HCT116 (cell line): ENCODE measurements at regions not wholly inside any gene's neighbourhood (a gene's known extent, or its start where the extent isn't known, plus 50 kb on each side); places are given as distances from the start of the nearest gene placed in this dataset.

ENCODE experiments used
- ATAC-seq: fragments of 200-7000 bp; cut with Tn5 transposase; 2 replicates; pipeline ENCODE4 v1.9.1; 2020; ENCODE audit warnings: mild to moderate bottlenecking, moderate library complexity
- BruUV-seq: library from RNA; stranded (reverse); fragments of 400-500 nt; replicated peaks from 2 replicates; lab custom pipeline; 2021; lab: Mats Ljungman, UMichigan
- CTCF ChIA-PET: fragments of 300-600 bp; sonication (Branson Sonifier 250); formaldehyde crosslinking; loops from one replicate; lab custom pipeline; 2021; ENCODE audit warnings: antibody characterized with exemption; lab: Charles Lee
- POLR2A ChIA-PET: fragments of 300-600, 350-600 bp; sonication (Branson Sonifier 250); formaldehyde crosslinking; loops from one replicate; lab custom pipeline; 2021; ENCODE audit warnings: antibody characterized with exemption; lab: Charles Lee
- RAD21 ChIA-PET, 2 experiments: fragments of 300-600 bp; sonication (Branson Sonifier 250); formaldehyde crosslinking; loops; one replicate each; lab custom pipeline; 2023; ENCODE audit warnings: low total read pairs in 2 of 2; ENCODE audit not compliant: uncharacterized antibody in 2 of 2, unreplicated experiment in 2 of 2, low non-redundant PET in 1 of 2; lab: Charles Lee
- DNase-seq: peaks from one replicate; pipeline ENCODE4 v3.0.0-alpha.2; 2010; ENCODE audit warnings: low read depth, low spot score
- H2AFZ ChIP-seq: fragments of 200-600 bp; shearing (Covaris generic), sonication (generic); 2 replicates; pipeline ENCODE4 v1.6.1; 2017; ENCODE audit warnings: low read depth, mixed run types, mixed read lengths, antibody characterized with exemption, low read length; ENCODE audit not compliant: poor library complexity, severe bottlenecking
- H3K27ac ChIP-seq: 2 replicates; pipeline ENCODE4 v1.5.1; 2012; ENCODE audit warnings: low read depth, low read length
- H3K27me3 ChIP-seq: fragments of 200-600 bp; sonication (generic); 2 replicates; pipeline ENCODE4 v1.6.1; 2016; ENCODE audit warnings: mixed run types, low read length, mixed read lengths; ENCODE audit not compliant: insufficient read depth
- H3K36me3 ChIP-seq, 2 experiments: fragments of 200-500 bp in 1 of 2; fragments of 200-600 bp in 1 of 2; sonication (Bioruptor generic) in 1 of 2; sonication (generic) in 1 of 2; 2 replicates each; pipeline versions ENCODE4 v1.5.1 to v1.6.1; 2014 to 2016; ENCODE audit warnings: low read length in 2 of 2, inconsistent platforms in 1 of 2, mixed read lengths in 1 of 2, mixed run types in 1 of 2; ENCODE audit not compliant: insufficient read depth in 2 of 2, control insufficient read depth in 1 of 2
- H3K4me1 ChIP-seq, 2 experiments: fragments of 200-600 bp in 1 of 2; sonication (generic) in 1 of 2; 2 replicates each; pipeline versions ENCODE4 v1.5.1 to v1.6.1; 2012 to 2017; ENCODE audit warnings: low read length in 2 of 2, inconsistent platforms in 1 of 2, mild to moderate bottlenecking in 1 of 2, mixed read lengths in 1 of 2, mixed run types in 1 of 2, moderate library complexity in 1 of 2; ENCODE audit not compliant: insufficient read depth in 2 of 2, control insufficient read depth in 1 of 2
- H3K4me2 ChIP-seq: fragments of 200-600 bp; sonication (generic); 2 replicates; pipeline ENCODE4 v1.6.1; 2017; ENCODE audit warnings: mixed run types, low read length, mixed read lengths
- H3K4me3 ChIP-seq, 2 experiments: fragments of 200-600 bp in 1 of 2; sonication (generic) in 1 of 2; replicated peaks in 1 of 2; 2 replicates each; pipeline ENCODE4 v1.5.1; 2011 to 2016; ENCODE audit warnings: low read length in 2 of 2, control low read depth in 1 of 2, low read depth in 1 of 2, mild to moderate bottlenecking in 1 of 2, mixed read lengths in 1 of 2, mixed run types in 1 of 2
- H3K79me2 ChIP-seq: fragments of 200-600 bp; sonication (generic); 2 replicates; pipeline ENCODE4 v1.6.1; 2017; ENCODE audit warnings: mild to moderate bottlenecking, mixed run types, low read length, moderate library complexity, mixed read lengths; ENCODE audit not compliant: insufficient read depth
- H3K9ac ChIP-seq: fragments of 200-600 bp; sonication (generic); 2 replicates; pipeline ENCODE4 v1.6.1; 2016; ENCODE audit warnings: low read length, mixed read lengths
- H3K9me2 ChIP-seq: fragments of 200-600 bp; sonication (generic), shearing (Covaris generic); 2 replicates; pipeline ENCODE4 v1.6.1; 2017; ENCODE audit warnings: mixed run types, mild to moderate bottlenecking, moderate library complexity; ENCODE audit not compliant: insufficient read depth
- H3K9me3 ChIP-seq, 2 experiments: fragments of 200-500 bp in 1 of 2; fragments of 200-600 bp in 1 of 2; sonication (Bioruptor generic) in 1 of 2; sonication (generic) in 1 of 2; 2 replicates each; pipeline ENCODE4 v1.6.1; 2014 to 2017; ENCODE audit warnings: low read length in 2 of 2, mixed read lengths in 2 of 2, inconsistent platforms in 1 of 2, low read depth in 1 of 2, mild to moderate bottlenecking in 1 of 2, mixed run types in 1 of 2, moderate library complexity in 1 of 2; ENCODE audit not compliant: control insufficient read depth in 1 of 2, insufficient read depth in 1 of 2
- H4K20me1 ChIP-seq: fragments of 200-600 bp; sonication (generic), shearing (Covaris generic); 2 replicates; pipeline ENCODE4 v1.6.1; 2017; ENCODE audit warnings: mixed run types, mild to moderate bottlenecking, moderate library complexity; ENCODE audit not compliant: insufficient read depth
- CBX3 ChIP-seq: IDR thresholded peaks from 2 replicates; pipeline ENCODE4 v1.6.1; 2012; ENCODE audit warnings: low read depth
- ELF1 ChIP-seq: IDR thresholded peaks from 2 replicates; pipeline ENCODE4 v1.6.1; 2012; ENCODE audit warnings: low read depth, borderline replicate concordance
- POLR2A ChIP-seq: IDR thresholded peaks from 2 replicates; pipeline ENCODE4 v1.7.0; 2011; ENCODE audit warnings: borderline replicate concordance; ENCODE audit not compliant: insufficient read depth, insufficient read length; ENCODE audit errors: extremely low read depth
- POLR2AphosphoS5 ChIP-seq: IDR thresholded peaks from 2 replicates; pipeline ENCODE4 v1.6.1; 2011; ENCODE audit warnings: mild to moderate bottlenecking, low read depth, low read length, moderate library complexity
- RAD21 ChIP-seq: IDR thresholded peaks from 2 replicates; pipeline ENCODE4 v1.6.1; 2012; ENCODE audit warnings: low read depth, mild to moderate bottlenecking
- SIN3A ChIP-seq: IDR thresholded peaks from 2 replicates; pipeline ENCODE4 v1.6.1; 2012; ENCODE audit warnings: low read depth
- SRF ChIP-seq: IDR thresholded peaks from 2 replicates; pipeline ENCODE4 v1.6.1; 2012; ENCODE audit warnings: low read depth
- YY1 ChIP-seq: IDR thresholded peaks from 2 replicates; pipeline ENCODE4 v1.6.1; 2011; ENCODE audit warnings: low read length, low read depth, moderate library complexity, mild to moderate bottlenecking; ENCODE audit not compliant: insufficient replicate concordance; ENCODE audit errors: extremely low read depth
- intact Hi-C: fragments of 100-400 bp; cut with micrococcal nuclease; formaldehyde crosslinking; loops from 2 replicates; pipeline ENCODE4 v1.10.0; 2022
- TF ChIP-seq, protein P1 (sequence below), 3 experiments: fragments of 200-600 bp in 1 of 3; sonication (generic) in 1 of 3; IDR thresholded peaks in 2 of 3; conservative IDR thresholded peaks in 1 of 3; 2 replicates each; pipeline ENCODE4 v1.5.1; 2012 to 2017; ENCODE audit warnings: low read depth in 2 of 3, low read length in 2 of 3, antibody characterized with exemption in 1 of 3, borderline replicate concordance in 1 of 3, control low read depth in 1 of 3, mild to moderate bottlenecking in 1 of 3, mixed read lengths in 1 of 3, mixed run types in 1 of 3, moderate library complexity in 1 of 3; ENCODE audit not compliant: insufficient read depth in 1 of 3
- TF ChIP-seq, protein P2 (sequence below): IDR thresholded peaks from 2 replicates; pipeline ENCODE4 v1.6.1; 2012
- TF ChIP-seq, protein P3 (sequence below): IDR thresholded peaks from 2 replicates; pipeline ENCODE4 v1.6.1; 2011; ENCODE audit warnings: mild to moderate bottlenecking, low read length, moderate library complexity; ENCODE audit not compliant: insufficient replicate concordance; ENCODE audit errors: extremely low read depth
- TF ChIP-seq, protein P4 (sequence below): IDR thresholded peaks from 2 replicates; pipeline ENCODE4 v1.6.1; 2012

DNA sequence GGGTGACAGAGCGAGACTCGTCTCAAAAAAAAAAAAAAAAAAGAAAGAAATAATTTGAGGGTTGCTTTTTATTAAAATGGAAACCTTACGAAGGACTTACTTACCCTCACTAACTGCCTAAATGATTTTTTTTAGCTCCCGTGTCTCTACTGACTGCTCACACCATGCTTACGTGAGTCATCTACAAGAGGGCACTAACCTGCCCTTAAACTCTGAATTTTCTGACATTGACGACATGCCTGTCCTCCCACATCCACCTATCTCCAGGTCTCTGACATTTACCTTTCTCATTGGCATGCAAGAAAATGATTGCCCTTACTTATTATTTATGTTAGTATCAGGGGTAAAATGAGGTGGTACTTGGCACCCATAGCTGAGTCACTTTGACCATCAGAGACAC lies 1286.3 kb upstream of the AUTS2 start:
- H3K4me2 ChIP-seq, result no peak overlapping the region
- TF ChIP-seq, protein P1, sequence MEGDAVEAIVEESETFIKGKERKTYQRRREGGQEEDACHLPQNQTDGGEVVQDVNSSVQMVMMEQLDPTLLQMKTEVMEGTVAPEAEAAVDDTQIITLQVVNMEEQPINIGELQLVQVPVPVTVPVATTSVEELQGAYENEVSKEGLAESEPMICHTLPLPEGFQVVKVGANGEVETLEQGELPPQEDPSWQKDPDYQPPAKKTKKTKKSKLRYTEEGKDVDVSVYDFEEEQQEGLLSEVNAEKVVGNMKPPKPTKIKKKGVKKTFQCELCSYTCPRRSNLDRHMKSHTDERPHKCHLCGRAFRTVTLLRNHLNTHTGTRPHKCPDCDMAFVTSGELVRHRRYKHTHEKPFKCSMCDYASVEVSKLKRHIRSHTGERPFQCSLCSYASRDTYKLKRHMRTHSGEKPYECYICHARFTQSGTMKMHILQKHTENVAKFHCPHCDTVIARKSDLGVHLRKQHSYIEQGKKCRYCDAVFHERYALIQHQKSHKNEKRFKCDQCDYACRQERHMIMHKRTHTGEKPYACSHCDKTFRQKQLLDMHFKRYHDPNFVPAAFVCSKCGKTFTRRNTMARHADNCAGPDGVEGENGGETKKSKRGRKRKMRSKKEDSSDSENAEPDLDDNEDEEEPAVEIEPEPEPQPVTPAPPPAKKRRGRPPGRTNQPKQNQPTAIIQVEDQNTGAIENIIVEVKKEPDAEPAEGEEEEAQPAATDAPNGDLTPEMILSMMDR (IDR thresholded peaks at IDR 0.05 in 2 of 3, conservative IDR thresholded peaks at IDR 0.05 in 1 of 3; ENCODE audit: borderline replicate concordance in 1 of 3, insufficient read depth in 1 of 3, low read depth in 2 of 3, low read length in 2 of 3), result no peak
- peaks cover 5 to 17% of the 10 kb centered on the region in 2 experiments; a peak in 2 of 4 replicates for H3K9me3 ChIP-seq
- no peak overlapping the region for H3K27ac ChIP-seq
- RAD21 ChIA-PET, result no interaction called here
- H3K36me3 ChIP-seq, result no peaks in the 10 kb centered on the region
- no peaks in the 10 kb centered on the region for H3K79me2 ChIP-seq
- ATAC-seq (no peak), DNase-seq (no peak)
- H4K20me1 ChIP-seq, result no peaks in the 10 kb centered on the region
- no peak overlapping the region for H2AFZ ChIP-seq
- CTCF ChIA-PET, result no interaction called here
- H3K27me3 ChIP-seq, result no peaks in the 10 kb centered on the region
- no peak overlapping the region for H3K4me3 ChIP-seq
- POLR2A ChIA-PET, result no interaction called here
- H3K4me1 ChIP-seq, result no peaks in the 10 kb centered on the region
- no peaks in the 10 kb centered on the region for H3K9me2 ChIP-seq
- intact Hi-C loops, result no loop called here
- no TSS peak for BruUV-seq
- no peak overlapping the region for H3K9ac ChIP-seq

DNA sequence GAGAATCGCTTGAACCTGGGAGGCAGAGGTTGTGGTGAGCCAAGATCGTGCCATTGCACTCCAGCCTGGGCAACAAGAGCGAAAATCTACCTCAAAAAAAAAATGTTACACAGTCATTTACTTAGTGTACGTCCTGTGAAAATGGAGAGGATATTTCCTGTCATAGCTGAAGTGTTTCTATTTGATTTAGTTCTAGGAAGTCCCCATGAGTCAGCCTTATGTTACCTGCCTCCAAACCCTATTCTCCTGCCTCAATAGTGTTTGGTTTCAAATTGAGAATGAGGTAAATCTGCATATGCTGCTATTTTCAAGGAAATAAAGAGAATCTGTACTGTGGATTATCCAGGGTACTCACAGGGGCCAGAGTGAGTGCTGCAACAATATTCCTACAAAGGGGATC lies 1284.5 kb upstream of the AUTS2 start:
- peaks cover 5 to 20% of the 10 kb centered on the region in 2 experiments; a peak in 2 of 4 replicates for H3K9me3 ChIP-seq
- no peaks in the 10 kb centered on the region for H3K27me3 ChIP-seq
- no peaks in the 10 kb centered on the region for H3K9me2 ChIP-seq
- no peak overlapping the region for H3K27ac ChIP-seq
- no peak for TF ChIP-seq POLR2A
- no peak for TF ChIP-seq SIN3A
- TF ChIP-seq YY1, result no peak
- TF ChIP-seq, protein P2, sequence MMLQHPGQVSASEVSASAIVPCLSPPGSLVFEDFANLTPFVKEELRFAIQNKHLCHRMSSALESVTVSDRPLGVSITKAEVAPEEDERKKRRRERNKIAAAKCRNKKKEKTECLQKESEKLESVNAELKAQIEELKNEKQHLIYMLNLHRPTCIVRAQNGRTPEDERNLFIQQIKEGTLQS, result no peak
- no peak for TF ChIP-seq POLR2AphosphoS5
- TF ChIP-seq ELF1, result no peak
- TF ChIP-seq, protein P3, sequence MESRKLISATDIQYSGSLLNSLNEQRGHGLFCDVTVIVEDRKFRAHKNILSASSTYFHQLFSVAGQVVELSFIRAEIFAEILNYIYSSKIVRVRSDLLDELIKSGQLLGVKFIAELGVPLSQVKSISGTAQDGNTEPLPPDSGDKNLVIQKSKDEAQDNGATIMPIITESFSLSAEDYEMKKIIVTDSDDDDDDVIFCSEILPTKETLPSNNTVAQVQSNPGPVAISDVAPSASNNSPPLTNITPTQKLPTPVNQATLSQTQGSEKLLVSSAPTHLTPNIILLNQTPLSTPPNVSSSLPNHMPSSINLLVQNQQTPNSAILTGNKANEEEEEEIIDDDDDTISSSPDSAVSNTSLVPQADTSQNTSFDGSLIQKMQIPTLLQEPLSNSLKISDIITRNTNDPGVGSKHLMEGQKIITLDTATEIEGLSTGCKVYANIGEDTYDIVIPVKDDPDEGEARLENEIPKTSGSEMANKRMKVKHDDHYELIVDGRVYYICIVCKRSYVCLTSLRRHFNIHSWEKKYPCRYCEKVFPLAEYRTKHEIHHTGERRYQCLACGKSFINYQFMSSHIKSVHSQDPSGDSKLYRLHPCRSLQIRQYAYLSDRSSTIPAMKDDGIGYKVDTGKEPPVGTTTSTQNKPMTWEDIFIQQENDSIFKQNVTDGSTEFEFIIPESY, result no peak
- TF ChIP-seq, protein P1 (IDR thresholded peaks at IDR 0.05 in 2 of 3, conservative IDR thresholded peaks at IDR 0.05 in 1 of 3; ENCODE audit: borderline replicate concordance in 1 of 3, insufficient read depth in 1 of 3, low read depth in 2 of 3, low read length in 2 of 3), result no peak
- TF ChIP-seq SRF, result no peak
- TF ChIP-seq CBX3, result no peak
- TF ChIP-seq, protein P4, sequence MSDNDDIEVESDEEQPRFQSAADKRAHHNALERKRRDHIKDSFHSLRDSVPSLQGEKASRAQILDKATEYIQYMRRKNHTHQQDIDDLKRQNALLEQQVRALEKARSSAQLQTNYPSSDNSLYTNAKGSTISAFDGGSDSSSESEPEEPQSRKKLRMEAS, result no peak
- TF ChIP-seq RAD21, result no peak
- TF ChIP-seq, all 23 proteins: peak for 0
- no peak for ATAC-seq
- ChIA-PET CTCF (no interaction called here), RAD21 (no interaction called here), POLR2A (no interaction called here)
- no peak overlapping the region for H2AFZ ChIP-seq
- H4K20me1 ChIP-seq, result no peaks in the 10 kb centered on the region
- intact Hi-C loops, result no loop called here
- H3K36me3 ChIP-seq, result no peaks in the 10 kb centered on the region
- no peak overlapping the region for H3K4me3 ChIP-seq
- no peaks in the 10 kb centered on the region for H3K79me2 ChIP-seq
- H3K4me1 ChIP-seq, result no peaks in the 10 kb centered on the region
- DNase-seq, result no peak
- H3K9ac ChIP-seq, result no peak overlapping the region
- H3K4me2 ChIP-seq, result no peak overlapping the region
- no TSS peak for BruUV-seq
